ENCODE measurements at regions not wholly inside any gene's neighbourhood (a gene's known extent, or its start where the extent isn't known, plus 50 kb on each side); places are given as distances from the start of the nearest gene placed in this dataset.

DNA sequence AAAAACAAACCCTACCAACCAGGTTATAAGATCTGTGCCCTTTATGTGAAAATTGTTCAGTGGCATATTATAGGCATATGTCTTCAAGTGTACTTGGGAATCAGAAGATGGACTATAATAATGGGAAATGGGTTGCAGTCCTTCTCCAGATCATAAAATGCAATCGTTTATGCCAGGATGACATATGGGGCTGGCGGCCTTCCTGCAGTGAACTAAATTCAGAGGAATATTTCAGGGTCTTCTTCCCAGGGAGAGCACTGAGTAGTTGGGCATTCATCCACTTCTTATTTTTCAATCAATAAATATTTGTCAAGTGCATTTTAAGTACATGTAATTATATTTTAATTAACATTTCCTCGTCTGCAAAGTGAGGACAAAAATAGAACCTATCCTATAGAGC is 176.2 kb upstream of the CNR1 start:
- TF ChIP-seq, protein P1, sequence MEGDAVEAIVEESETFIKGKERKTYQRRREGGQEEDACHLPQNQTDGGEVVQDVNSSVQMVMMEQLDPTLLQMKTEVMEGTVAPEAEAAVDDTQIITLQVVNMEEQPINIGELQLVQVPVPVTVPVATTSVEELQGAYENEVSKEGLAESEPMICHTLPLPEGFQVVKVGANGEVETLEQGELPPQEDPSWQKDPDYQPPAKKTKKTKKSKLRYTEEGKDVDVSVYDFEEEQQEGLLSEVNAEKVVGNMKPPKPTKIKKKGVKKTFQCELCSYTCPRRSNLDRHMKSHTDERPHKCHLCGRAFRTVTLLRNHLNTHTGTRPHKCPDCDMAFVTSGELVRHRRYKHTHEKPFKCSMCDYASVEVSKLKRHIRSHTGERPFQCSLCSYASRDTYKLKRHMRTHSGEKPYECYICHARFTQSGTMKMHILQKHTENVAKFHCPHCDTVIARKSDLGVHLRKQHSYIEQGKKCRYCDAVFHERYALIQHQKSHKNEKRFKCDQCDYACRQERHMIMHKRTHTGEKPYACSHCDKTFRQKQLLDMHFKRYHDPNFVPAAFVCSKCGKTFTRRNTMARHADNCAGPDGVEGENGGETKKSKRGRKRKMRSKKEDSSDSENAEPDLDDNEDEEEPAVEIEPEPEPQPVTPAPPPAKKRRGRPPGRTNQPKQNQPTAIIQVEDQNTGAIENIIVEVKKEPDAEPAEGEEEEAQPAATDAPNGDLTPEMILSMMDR (IDR thresholded peaks at IDR 0.05 in 4 of 5, conservative IDR thresholded peaks at IDR 0.05 in 1 of 5) = no peak
- no peak for TF ChIP-seq POLR2A (IDR thresholded peaks at IDR 0.05)

All from gastrocnemius medialis (tissue), 4 donors.